HK-2 (cell line): ENCODE measurements at regions not wholly inside any gene's neighbourhood (a gene's known extent, or its start where the extent isn't known, plus 50 kb on each side); places are given as distances from the start of the nearest gene placed in this dataset.
"Not testable (repeated sequence)": the region's sequence is repeated elsewhere in the genome, so short reads cannot be mapped to it uniquely, and the experiment has no call there.

ENCODE experiments used
- DNase-seq: peaks from one replicate; pipeline ENCODE4 v3.0.0-alpha.2; 2018; ENCODE audit not compliant: unreplicated experiment

GRCh38 chr15:29511663-29512062 is 242.0 kb upstream of the NSMCE3 start:
- DNase-seq: no peak

- not testable (repeated sequence) for DNase-seq
These were observed 235.9 kb upstream of the NSMCE3 start for GRCh38 chr15:29505535-29505934.

GRCh38 chr15:29490747-29491471 is 221.3 kb upstream of the NSMCE3 start:
- no peak for DNase-seq

GRCh38 chr15:29480949-29481348 is 211.3 kb upstream of the NSMCE3 start:
- no peak for DNase-seq

GRCh38 chr15:29480278-29480677 is 210.7 kb upstream of the NSMCE3 start:
- no peak for DNase-seq

- no peak for DNase-seq
These were observed 207.6 kb upstream of the NSMCE3 start for GRCh38 chr15:29477256-29477655.

- DNase-seq: no peak
These were observed 207.0 kb upstream of the NSMCE3 start for GRCh38 chr15:29476503-29477080.

- no peak for DNase-seq
These were observed 205.5 kb upstream of the NSMCE3 start for GRCh38 chr15:29475096-29475495.

- no peak for DNase-seq
These were observed 204.0 kb upstream of the NSMCE3 start for GRCh38 chr15:29473621-29474105.

GRCh38 chr15:29472901-29473445 is 203.4 kb upstream of the NSMCE3 start:
- DNase-seq: no peak

GRCh38 chr15:29471757-29472156 is 202.1 kb upstream of the NSMCE3 start:
- no peak for DNase-seq

GRCh38 chr15:29471306-29471705 is 201.7 kb upstream of the NSMCE3 start:
- DNase-seq: no peak

- no peak for DNase-seq
These were observed 201.2 kb upstream of the NSMCE3 start for GRCh38 chr15:29470794-29471193.

GRCh38 chr15:29470311-29470710 is 200.7 kb upstream of the NSMCE3 start:
- DNase-seq: no peak

GRCh38 chr15:29468899-29469298 is 199.3 kb upstream of the NSMCE3 start:
- DNase-seq: no peak

- no peak for DNase-seq
These were observed 197.5 kb upstream of the NSMCE3 start for GRCh38 chr15:29467091-29467490.

GRCh38 chr15:29466292-29466691 is 196.7 kb upstream of the NSMCE3 start:
- DNase-seq: no peak

- DNase-seq: no peak
These were observed 196.2 kb upstream of the NSMCE3 start for GRCh38 chr15:29465816-29466215.

- DNase-seq: no peak
These were observed 195.6 kb upstream of the NSMCE3 start for GRCh38 chr15:29465196-29465595.

- DNase-seq: no peak
These were observed 192.3 kb upstream of the NSMCE3 start for GRCh38 chr15:29461877-29462276.

- DNase-seq: no peak
These were observed 188.7 kb upstream of the NSMCE3 start for GRCh38 chr15:29458361-29458760.

- no peak for DNase-seq
These were observed 188.1 kb upstream of the NSMCE3 start for GRCh38 chr15:29457729-29458128.

GRCh38 chr15:29456964-29457363 is 187.3 kb upstream of the NSMCE3 start:
- DNase-seq: no peak
